Left kidney (tissue), 1 donor: ENCODE measurements at regions not wholly inside any gene's neighbourhood (a gene's known extent, or its start where the extent isn't known, plus 50 kb on each side); places are given as distances from the start of the nearest gene placed in this dataset.
"Not testable (repeated sequence)": the region's sequence is repeated elsewhere in the genome, so short reads cannot be mapped to it uniquely, and the experiment has no call there.

Experiments used
- DNase-seq: peaks from one replicate; pipeline ENCODE4 v3.0.0-alpha.2; 2013

DNA sequence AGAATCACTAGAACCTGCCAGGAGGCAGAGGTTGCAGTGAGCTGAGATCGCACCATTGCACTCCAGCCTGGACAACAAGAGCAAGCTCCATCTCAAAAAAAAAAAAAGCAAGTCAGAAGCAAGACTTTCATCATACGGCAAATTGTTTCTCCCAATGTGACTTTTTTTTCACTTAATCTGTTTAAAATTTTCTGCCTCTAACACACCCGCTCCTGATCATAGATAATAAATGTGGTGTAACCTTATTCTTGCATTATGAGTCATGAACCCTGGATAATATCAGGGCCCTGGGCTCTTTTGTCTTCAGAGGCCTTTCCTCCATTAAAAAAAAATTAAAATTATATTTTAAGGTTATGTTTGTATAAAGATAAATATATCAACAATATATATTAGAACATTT is 111.4 kb upstream of the JCAD start:
- DNase-seq, result no peak

GRCh38 chr10:30170146-30170545 is 110.8 kb upstream of the JCAD start:
- no peak for DNase-seq

DNA sequence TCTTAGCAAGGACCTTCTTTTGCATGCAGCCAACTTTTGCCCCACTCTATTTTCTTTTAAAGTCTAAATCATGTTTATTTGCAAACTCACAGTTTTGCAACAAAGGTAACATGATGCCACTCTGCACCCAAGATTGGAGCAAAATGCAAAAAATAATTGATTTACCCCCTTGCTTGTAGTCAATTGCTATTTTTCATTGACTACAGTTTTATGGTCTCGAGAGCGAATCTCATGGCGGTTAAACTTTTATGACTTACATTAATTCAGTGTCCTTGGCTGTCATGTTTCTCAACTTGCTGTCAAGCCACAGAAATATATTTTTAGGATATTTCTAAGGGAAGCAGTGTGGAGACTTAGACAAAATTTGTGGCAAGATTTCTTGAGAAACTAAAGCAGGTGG is 110.0 kb upstream of the JCAD start:
- no peak for DNase-seq

GRCh38 chr10:30166929-30167328 is 107.5 kb upstream of the JCAD start:
- no peak for DNase-seq

DNA sequence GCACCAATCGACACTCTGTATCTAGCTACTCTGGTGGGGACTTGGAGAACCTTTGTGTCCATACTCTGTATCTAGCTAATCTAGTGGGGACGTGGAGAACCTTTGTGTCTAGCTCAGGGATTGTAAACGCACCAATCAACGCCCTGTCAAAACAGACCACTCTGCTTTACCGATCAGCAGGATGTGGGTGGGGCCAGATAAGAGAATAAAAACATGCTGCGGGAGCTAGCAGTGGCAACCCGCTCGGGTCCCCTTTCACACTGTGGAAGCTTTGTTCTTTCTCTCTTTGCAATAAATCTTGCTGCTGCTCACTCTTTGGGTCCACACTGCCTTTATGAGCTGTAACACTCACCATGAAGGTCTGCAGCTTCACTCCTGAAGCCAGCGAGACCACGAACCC is 104.0 kb upstream of the JCAD start:
- DNase-seq, result not testable (repeated sequence)

DNA sequence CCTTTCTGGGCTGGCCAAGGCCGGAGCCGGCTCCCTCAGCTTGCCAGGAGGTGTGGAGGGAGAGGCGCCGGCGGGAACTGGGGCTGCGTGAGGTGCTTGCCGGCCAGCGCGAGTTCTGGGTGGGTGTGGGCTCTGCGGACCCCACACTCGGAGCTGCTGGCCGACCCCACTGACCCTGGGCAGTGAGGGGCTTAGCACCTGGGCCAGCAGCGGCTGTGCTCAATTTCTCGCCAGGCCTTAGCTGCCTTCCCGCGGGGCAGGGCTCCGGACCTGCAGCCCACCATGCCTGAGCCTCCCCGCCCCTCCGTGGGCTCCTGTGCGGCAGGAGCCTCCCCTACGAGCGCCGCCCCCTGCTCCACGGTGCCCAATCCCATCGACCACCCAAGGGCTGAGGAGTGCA is 103.4 kb upstream of the JCAD start:
- not testable (repeated sequence) for DNase-seq

DNA sequence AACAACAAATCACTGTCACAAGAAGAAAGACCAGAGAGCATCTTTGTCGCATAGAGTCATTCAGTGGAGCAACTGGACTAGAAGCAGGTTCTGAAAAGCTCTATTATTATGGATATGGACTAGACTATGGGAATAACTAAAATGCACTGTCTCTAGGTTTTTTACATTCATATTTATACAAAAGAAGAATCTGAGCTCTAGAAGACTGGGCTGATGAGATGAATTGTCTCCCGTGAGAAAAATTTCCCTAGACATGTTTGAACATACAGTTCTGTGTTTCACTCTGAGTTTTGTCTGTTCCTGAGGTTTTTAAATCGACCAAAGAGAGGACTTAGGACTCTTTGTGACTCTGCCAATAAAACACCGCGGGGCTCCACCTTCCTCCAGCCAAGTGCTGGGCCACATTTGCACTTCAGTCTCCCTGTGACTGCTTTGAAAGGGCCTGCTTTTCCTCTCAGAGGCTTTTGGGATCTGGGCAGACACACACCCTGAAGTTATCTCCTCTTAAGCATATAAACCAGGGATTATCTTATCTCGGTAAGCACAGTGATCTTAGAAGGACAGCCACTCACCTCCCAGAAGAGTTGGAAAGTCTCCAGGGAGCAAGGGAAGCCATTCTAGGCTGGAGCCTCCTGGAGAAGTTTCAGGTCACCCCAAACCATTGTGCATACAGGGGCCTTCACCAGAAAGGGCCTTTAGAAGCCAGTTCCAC is 101.0 kb upstream of the JCAD start:
- DNase-seq, result no peak

DNA sequence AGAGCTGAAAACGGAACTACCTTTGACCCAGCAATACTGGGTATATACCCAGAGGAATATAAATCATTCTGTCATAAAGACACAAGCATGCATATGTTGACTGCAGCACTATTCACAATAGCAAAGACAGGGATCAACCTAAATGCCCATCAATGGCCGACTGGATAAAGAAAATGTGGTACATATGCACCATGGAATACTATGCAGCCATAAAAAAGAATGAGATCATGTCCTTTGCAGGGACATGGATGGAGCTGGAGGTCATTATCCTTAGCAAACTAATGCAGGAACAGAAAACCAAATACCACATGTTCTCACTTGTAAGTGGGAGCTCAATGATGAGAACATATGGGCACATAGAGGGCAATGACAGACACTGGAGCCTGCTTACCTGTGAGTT is 100.2 kb upstream of the JCAD start:
- not testable (repeated sequence) for DNase-seq

DNA sequence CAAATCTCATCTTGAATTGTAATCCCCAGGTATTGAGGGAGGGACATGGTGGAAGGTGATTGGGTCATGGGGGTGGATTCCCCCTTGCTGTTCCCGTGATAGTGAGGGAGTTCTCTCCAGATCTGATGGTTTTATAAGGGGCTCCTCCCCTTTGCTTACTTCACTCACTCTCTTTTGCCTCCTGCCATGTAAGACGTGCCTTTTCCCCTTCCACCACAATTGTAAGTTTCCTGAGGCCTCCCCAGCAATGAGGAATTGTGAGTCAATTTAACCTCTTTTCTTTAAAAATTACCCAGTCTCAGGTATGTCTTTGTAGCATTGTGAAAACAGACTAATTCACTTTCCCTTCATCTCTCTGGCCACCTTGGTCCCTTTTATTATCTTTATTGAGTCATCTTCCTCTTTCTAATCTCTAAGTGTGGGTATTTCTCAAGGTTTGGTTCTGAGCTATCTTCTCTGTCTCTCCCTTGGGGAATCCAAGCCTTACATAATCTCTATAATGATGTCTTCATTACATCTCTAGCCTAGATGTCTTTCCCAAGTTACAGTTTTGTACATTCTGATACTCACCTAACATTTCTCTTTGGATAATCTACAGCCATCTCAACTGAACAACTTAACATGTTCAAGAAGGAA is 99.1 kb upstream of the JCAD start:
- DNase-seq, result no peak

DNA sequence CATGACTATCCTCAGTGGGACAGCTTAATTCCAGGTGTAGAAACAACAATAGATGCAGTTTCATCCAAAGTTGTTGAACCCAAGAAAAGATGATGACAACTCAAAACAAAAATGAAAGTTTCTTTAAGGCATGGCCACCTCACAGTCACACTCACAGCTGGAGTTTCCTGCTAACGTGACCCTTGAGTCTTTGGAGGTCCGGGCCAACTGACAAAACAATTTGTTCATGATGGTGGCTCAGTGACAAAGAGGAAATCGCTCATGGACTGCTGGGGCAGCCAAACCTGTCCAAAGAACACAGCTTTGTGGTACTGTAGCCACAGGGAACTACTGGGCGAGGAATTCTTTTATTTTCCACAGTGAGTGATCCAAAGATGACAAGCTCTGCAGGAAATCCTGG is 96.0 kb upstream of the JCAD start:
- DNase-seq, result no peak

DNA sequence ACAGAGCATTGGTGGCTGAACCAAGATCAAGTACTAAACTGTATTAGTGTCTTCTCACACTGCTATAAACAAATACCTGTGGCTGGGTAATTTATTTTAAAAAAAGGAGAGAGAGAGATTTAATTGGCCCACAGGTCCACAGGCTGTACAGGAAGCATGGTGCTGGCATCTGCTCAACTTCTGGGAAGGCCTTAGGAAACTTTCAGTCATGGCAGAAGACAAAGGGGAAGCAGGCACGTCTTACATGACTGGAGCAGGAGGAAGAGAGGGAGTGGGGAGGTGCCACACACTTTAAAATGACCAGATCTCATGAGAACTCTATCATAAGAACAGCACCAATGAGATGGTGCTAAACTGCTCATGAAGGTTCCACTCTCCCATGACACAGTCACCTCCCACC is 95.2 kb upstream of the JCAD start:
- DNase-seq, result no peak

DNA sequence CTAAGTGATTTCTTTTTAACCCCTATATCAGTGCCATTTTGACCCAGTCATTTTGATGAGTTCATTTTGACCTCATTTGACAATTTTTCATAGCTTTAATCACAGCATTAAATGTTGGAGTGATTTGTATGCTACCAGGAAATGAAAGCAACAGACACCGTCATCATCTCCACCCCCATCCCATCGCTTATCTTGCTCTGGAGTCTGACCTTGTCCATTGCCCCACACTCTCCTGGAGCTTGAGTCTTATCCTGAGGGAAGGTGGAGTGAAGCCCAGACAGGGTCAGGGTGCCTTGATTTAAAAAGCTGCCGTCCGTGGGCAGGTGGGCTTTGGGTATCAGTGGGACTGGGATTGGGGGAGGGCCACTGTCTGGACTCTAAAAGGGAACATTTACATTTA is 94.7 kb upstream of the JCAD start:
- no peak for DNase-seq

DNA sequence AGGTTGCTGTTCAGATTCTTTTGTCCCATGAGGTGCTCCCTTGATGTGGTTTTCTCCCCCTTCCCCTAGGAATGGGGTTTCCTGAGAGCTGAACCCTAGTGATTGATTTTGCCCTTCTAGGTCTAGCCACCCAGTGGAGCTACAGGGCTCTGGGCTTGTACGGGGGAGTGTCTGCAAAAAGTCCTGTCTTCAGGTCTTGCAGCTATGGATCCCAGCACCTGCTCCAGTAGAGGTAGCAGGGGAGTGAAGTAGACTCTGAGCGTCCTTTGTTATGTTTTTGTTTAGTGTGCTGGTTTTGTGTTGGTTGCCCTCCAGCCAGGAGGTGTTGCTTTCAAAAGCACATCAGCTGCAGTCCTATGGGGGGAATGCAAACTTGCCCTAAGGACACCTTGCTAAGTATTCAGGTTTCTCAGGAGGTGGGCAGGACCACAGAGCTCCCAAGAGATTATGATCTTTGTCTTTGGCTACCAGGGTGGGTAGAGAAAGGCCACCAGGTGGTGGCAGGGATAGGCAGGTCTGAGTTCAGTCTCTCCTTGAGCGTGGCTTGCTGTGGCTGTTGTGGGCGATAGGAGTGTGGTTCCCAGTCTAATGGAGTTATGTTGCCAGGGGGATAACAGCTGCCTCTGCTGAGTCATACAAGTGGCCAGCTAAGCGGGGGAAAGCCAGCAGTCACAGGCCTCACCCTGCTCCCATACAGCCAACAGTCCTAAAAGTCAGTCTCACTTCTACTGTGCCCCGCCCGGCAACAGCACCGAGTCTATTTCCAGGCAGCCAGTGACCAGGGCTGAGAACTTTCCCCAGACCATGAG is 92.4 kb upstream of the JCAD start:
- no peak for DNase-seq

DNA sequence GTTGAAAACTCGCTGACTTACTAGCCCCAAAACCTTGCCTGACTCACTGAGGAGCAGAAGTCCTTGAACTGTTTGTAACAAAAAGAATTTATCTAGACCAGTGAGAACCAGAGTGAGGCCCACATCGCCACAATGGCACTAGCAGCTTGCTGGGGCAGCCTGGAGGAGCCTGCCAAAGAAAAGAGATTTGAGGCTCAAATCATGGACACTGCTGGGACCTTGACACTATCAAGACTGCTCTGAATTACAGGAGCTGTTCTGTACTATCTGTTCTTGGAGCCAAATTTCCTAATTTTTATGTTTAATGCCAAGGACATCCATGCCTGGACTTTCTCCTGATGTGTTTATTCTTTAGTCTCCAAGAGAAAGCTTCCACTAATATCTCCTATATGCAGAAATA is 82.0 kb upstream of the JCAD start:
- no peak for DNase-seq

GRCh38 chr10:30134171-30134945 is 75.0 kb upstream of the JCAD start:
- no peak for DNase-seq

DNA sequence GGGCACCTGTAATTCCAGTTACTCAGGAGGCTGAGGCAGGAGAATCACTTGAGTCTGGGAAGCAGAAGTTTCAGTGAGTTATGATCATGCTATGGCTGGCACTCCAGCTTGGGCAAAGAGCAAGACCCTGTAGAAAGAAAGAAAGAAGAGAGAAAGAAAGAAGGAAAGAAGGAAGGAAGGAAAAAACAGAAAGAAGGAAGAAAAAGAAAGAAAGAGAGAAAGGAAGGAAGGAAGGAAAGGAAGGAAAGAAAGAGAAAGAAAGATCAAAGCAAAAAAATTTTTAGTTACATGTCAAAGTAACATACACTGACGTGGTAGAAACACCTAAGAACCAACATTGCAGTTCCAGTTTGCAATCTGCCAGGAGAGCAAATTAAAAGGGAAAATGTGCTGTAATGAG is 73.8 kb upstream of the JCAD start:
- no peak for DNase-seq

DNA sequence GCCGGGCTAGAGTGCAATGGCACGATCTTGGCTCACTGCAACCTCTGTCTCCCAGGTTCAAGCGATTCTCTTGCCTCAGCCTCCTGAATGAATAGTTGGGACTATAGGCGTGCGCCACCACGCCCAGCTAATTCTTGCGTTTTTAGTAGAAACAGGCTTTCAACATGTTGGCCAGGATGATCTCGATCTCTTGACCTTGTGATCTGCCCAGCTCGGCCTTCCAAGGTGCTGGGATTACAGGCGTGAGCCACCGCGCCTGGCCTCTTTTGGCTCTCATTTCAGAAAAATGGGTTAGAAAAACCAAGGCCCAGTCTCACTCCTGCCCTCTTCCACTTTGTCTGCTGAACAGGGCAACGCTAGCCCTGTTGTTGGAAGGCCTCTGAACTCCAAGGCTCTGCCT is 72.0 kb upstream of the JCAD start:
- DNase-seq, result not testable (repeated sequence)

DNA sequence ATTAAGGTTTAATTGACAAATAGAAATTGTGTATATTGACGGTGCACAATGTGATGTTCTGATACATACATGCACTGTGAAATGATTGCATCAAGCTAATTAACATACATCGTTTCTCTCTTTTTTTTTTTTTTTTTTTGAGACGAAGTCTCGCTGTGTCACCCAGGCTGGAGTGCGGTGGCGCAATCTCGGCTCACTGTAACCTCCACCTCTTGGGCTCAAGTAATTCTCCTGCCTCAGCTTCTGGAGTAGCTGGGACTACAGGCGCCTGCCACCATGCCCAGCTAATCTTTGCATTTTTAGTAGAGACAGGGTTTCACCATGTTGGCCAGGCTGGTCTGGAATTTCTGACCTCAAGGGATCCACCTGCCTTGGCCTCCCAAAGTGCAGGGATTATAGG is 69.9 kb upstream of the JCAD start:
- DNase-seq, result not testable (repeated sequence)

GRCh38 chr10:30127120-30127541 is 67.7 kb upstream of the JCAD start:
- no peak for DNase-seq

- no peak for DNase-seq
Measured at GRCh38 chr10:30125496-30125895, 66.1 kb upstream of the JCAD start.

- no peak for DNase-seq
Measured at GRCh38 chr10:30124704-30125103, 65.3 kb upstream of the JCAD start.

DNA sequence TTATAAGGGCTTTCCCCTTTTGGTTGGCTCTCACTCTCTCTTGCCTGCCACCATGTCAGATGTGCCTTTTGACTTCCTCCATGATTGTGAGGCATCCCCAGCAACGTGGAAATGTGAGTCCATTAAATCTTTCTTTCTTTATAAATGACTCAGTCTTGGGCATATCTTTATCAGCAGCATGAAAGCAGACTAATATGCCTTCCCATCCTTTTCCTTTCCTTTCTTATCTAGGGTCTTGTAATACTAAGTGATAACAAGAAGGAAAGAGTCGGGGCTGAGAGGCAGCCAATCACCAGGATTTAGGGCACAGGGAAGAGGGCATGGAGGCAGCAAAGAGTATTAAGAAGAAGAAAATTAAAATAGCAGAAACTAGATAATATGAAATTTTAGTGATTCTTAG is 62.0 kb upstream of the JCAD start:
- DNase-seq, result no peak

GRCh38 chr10:30118590-30118989 is 59.2 kb upstream of the JCAD start:
- DNase-seq, result no peak
